CD4-positive, alpha-beta T cell treated with Interleukin-4 for 4 hours (primary cell): ENCODE measurements at regions not wholly inside any gene's neighbourhood (a gene's known extent, or its start where the extent isn't known, plus 50 kb on each side); places are given as distances from the start of the nearest gene placed in this dataset.

Experiments used
- DNase-seq: peaks from one replicate; pipeline ENCODE4 v3.0.0-alpha.2; 2020

- DNase-seq = no peak
Measured at GRCh38 chr1:8202182-8202905, 115.6 kb upstream of the SLC45A1 start.

GRCh38 chr1:8201331-8201861, 116.5 kb upstream of the SLC45A1 start:
- no peak for DNase-seq

- no peak for DNase-seq
Measured at GRCh38 chr1:8200317-8201115, 117.4 kb upstream of the SLC45A1 start.

- DNase-seq = no peak
Measured at GRCh38 chr1:8198522-8198921, 119.4 kb upstream of the SLC45A1 start.

- DNase-seq = no peak
Measured at GRCh38 chr1:8197493-8198282, 120.2 kb upstream of the SLC45A1 start.

- DNase-seq = no peak
Measured at GRCh38 chr1:8194481-8195227, 123.3 kb upstream of the SLC45A1 start.

GRCh38 chr1:8193840-8194406, 124.0 kb upstream of the SLC45A1 start:
- DNase-seq = no peak

GRCh38 chr1:8191474-8191873, 126.4 kb upstream of the SLC45A1 start:
- DNase-seq = no peak

GRCh38 chr1:8189931-8190483, 127.9 kb upstream of the SLC45A1 start:
- no peak for DNase-seq

- no peak for DNase-seq
Measured at GRCh38 chr1:8185400-8185799, 132.5 kb upstream of the SLC45A1 start.

- DNase-seq = no peak
Measured at GRCh38 chr1:8184301-8184700, 133.6 kb upstream of the SLC45A1 start.

GRCh38 chr1:8182034-8182761, 135.7 kb upstream of the SLC45A1 start:
- DNase-seq = peak; percentile 91

- no peak for DNase-seq
Measured at GRCh38 chr1:8179132-8179793, 138.7 kb upstream of the SLC45A1 start.

GRCh38 chr1:8176279-8176678, 141.6 kb upstream of the SLC45A1 start:
- DNase-seq = no peak

- DNase-seq = no peak
Measured at GRCh38 chr1:8174807-8175206, 143.1 kb upstream of the SLC45A1 start.

- no peak for DNase-seq
Measured at GRCh38 chr1:8171751-8172464, 145.8 kb upstream of the ERRFI1 start.

- DNase-seq = no peak
Measured at GRCh38 chr1:8170059-8170835, 144.1 kb upstream of the ERRFI1 start.

- peak; percentile 88 for DNase-seq
Measured at GRCh38 chr1:8169364-8170058, 143.4 kb upstream of the ERRFI1 start.
